SIG-M5 treated with dmso at 0.1 percent for 504 hours (cell line): ENCODE measurements at regions not wholly inside any gene's neighbourhood (a gene's known extent, or its start where the extent isn't known, plus 50 kb on each side); places are given as distances from the start of the nearest gene placed in this dataset.

Experiments
- DNase-seq: peaks from one replicate; lab custom pipeline; 2025; ENCODE audit not compliant: unreplicated experiment; lab: John Stamatoyannopoulos, UW

- DNase-seq: no peak
Measured at GRCh38 chr5:174307031-174307408, 261.5 kb downstream of the NSG2 start.

- DNase-seq: no peak
Measured at GRCh38 chr5:174307656-174308271, 262.3 kb downstream of the NSG2 start.

DNA sequence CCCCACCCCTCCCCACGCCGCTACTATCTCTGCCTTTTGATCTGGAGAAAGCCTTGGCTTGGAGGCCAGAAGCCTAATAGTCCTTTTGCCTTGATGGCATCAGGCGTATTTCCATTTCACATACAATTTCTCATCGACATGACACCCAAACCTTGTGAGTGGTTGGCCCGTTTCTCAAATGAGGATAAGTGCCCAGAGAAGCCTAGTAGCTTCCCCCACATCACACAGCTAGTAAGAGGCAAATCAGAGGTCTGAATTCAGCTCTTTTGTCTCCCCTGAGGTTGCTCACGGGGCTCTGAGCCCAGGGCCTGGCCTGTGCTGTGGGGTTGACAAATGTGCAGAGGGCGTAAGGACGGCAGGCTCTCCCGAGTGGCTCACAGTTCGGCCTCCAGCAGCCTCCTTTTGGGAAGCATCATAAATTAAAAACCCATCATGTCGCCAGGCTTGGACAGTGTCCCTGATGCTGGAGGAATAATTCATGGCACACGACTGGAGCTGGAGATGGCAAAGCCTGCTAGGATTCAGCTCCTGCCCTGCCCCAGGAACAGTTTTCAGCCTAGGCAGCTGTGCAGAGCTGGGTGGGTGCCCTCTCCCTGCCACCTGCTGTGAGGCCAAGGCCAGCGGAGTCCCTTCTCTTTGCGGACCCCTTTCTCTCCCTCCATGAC, 263.8 kb downstream of the NSG2 start:
- no peak for DNase-seq

DNA sequence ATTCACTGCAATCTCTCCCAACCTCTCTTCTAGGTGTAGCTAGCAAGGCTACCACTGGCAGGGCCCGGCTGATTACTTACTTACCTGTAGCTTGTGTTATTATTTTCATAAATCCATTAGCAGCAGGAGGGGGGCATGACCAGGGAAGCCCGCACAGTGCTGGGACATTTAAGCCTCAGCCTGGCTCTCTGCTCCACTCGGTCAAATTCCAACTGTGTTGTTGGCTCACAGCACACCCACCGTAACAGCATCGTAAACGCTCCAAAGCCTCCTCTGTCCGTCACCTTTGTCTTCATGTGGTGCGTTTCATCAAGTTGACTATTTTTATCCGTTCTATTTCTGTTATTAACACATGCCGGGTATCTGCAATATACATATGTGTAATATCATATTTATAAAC, 264.7 kb downstream of the NSG2 start:
- no peak for DNase-seq

GRCh38 chr5:174310706-174311105, 265.2 kb downstream of the NSG2 start:
- no peak for DNase-seq

- peak; percentile 22 for DNase-seq
Measured at GRCh38 chr5:174311121-174311520, 265.6 kb downstream of the NSG2 start.

GRCh38 chr5:174311531-174312269, 266.2 kb downstream of the NSG2 start:
- peak; percentile 58 for DNase-seq

- no peak for DNase-seq
Measured at GRCh38 chr5:174312270-174312617, 266.7 kb downstream of the NSG2 start.

DNA sequence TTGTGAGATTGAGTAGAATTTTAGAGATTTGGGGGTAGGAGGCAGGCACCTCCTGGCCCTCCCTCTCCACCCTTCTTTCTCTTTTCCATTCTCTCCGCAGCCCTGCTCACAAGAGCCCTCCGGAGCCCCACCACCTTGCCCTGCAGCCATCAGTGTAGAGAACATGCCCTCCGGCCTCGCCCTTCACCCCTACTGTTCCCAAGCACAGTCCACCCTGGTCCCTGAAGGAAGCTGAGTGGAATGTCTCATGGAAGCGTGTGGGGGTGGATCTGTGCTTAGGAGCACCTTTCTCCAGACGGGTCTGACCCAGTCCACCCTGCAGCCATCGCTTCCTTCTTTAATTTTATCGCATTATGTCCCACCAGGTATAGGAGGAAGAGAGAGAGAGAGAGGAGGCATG, 267.1 kb downstream of the NSG2 start:
- no peak for DNase-seq

DNA sequence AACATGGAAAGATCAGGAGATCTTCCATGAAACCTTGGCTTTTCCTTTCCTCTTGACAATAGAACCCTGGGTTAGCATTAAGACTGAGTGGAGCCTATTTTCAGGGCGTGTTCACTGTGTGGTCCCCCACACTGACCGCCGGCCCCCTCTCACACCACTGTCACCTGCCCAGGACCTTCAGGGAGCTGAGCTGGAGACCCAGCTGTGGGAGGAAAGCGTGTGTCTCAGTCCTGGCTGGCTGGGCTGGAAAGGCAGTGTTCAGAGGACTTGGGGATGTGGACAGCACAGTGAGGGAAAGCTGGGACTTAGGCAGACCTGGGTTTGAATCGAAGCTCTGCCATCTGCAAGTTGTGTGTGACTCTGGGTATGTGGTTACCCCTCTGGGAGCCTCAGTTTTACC, 268.1 kb downstream of the NSG2 start:
- DNase-seq: no peak

GRCh38 chr5:174314261-174314660, 268.8 kb downstream of the NSG2 start:
- no peak for DNase-seq

DNA sequence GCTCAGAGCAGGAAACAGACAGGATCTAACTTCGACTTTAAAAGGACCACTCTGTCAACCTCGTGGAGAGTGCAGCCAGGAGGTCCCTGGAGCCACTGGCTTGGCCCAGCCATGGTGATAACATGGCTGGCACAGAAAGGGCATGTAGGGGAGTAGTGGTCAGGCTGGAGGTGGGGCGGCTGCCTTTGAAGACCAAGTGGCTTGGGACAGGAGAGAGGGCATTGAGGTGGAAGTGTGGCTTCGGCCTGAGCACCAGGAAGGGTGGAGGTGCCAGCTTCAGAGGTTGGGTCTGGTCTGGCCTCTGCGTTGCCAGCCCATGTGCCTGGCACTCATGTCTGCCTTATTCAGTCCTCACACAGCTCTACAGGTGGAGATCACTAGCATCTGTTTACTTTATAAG, 270.0 kb downstream of the NSG2 start:
- DNase-seq: no peak

GRCh38 chr5:174315871-174316270, 270.4 kb downstream of the NSG2 start:
- no peak for DNase-seq

DNA sequence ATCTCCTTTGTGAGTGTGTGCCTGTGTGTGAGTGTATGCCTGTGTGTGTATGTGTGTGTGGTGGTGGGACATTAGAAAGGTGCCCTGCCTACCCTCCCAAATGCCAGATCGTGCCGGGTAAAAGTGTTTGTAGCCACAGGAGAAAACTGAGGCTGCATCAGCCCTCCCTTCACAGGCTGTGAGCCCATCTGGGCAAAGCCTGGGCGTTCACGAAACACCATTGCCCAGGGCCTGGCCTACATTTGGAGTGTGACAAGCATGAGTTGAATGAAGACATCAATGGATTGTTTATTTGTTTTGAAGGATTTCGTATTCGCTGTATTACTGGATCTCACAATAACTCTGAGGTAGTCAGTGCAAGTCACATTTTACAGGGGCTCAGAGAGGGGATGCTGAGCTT, 270.8 kb downstream of the NSG2 start:
- no peak for DNase-seq

GRCh38 chr5:174317256-174317894, 271.9 kb downstream of the NSG2 start:
- peak; percentile 41 for DNase-seq

GRCh38 chr5:174318578-174318977, 273.1 kb downstream of the NSG2 start:
- DNase-seq: no peak

- DNase-seq: no peak
Measured at GRCh38 chr5:174319551-174319950, 274.0 kb downstream of the NSG2 start.

- no peak for DNase-seq
Measured at GRCh38 chr5:174320051-174320450, 274.5 kb downstream of the NSG2 start.

- DNase-seq: peak; percentile 37
Measured at GRCh38 chr5:174323878-174324281, 278.4 kb downstream of the NSG2 start.

DNA sequence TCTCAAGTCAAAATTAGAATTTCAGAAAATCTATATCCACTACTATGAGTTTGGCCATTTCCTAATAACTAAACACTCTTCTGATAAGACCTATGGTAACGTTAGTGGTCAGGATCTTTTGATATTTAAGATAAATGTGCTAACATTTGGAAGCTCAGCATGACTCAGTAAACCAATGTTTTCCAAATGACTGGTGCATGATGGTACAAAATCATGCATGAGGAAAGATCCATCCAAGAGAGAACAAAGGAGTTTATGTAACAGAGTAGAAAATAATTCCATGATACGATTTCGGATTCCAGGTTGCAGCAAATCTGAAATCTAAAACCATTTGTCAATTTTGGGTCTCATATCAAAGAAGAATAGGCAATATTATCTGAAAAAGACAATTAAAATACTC, 279.2 kb downstream of the NSG2 start:
- no peak for DNase-seq

DNA sequence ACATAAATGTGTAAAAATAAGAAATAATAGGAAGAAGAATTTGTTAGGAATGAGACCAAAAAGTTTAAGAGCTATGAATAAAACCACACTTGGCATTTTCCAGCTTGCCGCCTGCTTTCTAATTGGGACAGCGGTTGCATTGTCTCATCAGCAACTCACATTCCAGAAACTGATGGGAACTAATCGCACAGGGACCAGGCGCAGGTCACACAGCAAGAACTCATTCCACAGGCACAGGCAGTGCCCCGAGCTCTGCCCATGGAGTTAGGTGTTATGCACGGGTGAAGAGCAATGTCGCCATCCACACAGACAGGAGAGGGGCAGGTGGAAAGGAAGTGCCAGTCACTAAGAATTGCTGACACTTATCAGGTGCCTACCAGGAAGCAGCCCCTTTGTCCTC, 279.9 kb downstream of the NSG2 start:
- DNase-seq: no peak

GRCh38 chr5:174325961-174326360, 280.5 kb downstream of the NSG2 start:
- DNase-seq: no peak
